HG03025 (cell line): ENCODE measurements at regions not wholly inside any gene's neighbourhood (a gene's known extent, or its start where the extent isn't known, plus 50 kb on each side); places are given as distances from the start of the nearest gene placed in this dataset.
"Not testable (repeated sequence)": the region's sequence is repeated elsewhere in the genome, so short reads cannot be mapped to it uniquely, and the experiment has no call there.

Experiments
- ATAC-seq: cut with Tn5 transposase; IDR thresholded peaks from one replicate; pipeline ENCODE4 v1.9.1; 2021; ENCODE audit warnings: mild to moderate bottlenecking, moderate library complexity; ENCODE audit not compliant: unreplicated experiment, low FRiP score

- not testable (repeated sequence) for ATAC-seq
Observed at GRCh38 chr2:89756616-89757015, 1065.1 kb downstream of the RPIA start.

DNA sequence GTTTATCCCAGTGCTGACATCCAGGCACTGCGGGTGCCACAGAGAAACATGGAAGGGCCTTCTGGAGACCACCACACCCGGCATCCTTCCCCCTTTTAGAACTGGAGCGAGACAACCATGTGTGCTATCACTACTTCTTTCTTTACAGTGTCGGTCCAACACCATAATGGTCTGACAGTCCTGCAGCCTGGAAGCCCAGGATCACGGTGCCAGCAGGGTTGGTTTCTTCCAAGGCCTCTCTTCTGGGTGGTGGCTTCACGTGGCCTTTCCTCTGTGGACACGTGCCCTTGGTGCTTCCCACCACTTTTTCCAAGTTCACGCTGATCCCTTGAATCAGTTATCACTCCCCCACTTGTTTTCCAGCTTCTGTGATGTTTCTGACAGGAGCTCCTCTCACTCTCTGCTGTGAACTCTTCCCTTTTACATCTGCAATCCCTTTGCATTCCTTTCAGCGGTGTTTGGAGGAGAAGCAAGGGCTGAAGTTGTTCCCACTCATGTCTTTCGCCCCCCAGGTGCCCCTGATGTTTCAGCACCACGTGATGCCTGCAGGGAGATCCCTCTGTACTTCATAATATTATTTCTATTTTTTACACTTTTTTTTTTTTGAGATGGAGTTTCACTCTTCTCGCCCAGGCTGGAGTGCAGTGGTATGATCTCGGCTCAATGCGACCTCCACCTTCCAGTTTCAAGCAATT is 1067.0 kb downstream of the RPIA start:
- ATAC-seq = not testable (repeated sequence)

GRCh38 chr2:89760762-89761161 is 1069.3 kb downstream of the RPIA start:
- not testable (repeated sequence) for ATAC-seq

DNA sequence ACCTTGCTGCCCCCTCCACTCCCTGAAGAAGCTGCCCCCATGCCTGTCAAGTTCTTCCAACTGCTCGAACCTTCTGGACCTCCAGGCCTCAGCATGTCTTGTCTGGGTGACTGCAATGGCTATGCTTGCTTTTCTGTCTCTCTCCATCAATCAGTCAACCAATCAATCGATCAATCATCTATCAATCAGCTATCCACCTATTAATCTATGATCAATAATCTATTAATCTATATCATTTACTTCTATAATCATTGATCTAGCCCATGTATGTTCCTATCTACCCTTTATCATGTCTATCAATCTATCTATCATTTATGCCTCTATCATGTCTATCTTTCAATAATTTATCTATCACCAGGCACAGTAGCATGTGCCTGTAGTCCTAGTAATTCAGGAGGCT is 1069.7 kb downstream of the RPIA start:
- ATAC-seq = not testable (repeated sequence)

GRCh38 chr2:89761863-89762262 is 1070.4 kb downstream of the RPIA start:
- ATAC-seq = not testable (repeated sequence)

DNA sequence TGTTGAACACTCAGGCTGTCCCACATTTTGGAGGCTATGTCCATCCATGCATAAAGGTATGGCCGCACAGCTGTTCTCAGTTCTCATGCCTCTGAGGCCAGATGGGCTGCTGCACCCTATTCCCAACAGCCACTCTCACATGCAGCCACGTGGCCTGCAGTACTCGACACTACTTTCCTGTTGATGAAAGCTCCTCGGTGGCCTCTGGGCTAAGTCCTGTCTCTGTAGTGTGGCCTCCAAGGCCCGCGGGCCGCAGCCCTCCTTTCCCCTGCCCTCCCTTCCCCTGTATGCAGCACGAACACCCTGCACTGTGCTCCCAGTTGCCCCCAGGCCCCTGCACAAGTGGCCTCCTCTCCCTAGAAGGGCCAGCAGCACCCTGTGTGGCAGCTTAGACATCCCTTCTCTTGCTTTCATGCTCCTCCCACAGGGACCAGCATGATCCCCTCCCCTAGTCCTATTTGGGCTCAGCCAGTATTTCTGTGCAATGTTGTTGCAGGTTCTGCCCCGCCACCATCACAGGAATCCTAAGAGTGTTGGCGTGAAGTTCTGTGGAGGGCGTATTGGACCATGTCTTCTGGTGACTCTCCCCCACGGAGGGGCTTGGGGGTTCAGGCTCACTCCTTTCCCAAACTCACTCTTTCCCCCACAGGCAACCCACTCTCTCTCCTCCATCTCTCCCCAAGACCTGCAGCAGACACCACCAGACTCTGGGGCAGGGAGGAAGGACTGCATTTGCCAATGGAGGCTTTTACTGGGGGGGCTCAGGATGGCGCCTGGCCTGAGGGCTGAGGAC is 1071.2 kb downstream of the RPIA start:
- not testable (repeated sequence) for ATAC-seq

DNA sequence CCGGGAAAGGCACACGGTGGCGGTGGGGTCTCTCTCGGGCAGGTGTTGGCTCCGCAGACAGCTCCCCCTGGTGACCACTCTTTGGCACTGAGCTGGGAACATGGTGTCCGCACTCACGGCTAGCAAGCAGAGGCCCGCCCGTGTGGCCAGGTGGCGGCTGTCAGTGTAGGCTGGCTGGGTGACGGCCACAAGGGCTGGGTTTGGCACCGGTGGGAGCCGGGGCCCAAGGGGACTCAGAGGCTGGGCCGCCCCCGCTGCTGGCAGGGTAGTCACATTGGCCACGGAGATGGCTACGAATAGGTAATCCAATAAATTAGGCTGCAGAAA is 1071.7 kb downstream of the RPIA start:
- no peak for ATAC-seq

DNA sequence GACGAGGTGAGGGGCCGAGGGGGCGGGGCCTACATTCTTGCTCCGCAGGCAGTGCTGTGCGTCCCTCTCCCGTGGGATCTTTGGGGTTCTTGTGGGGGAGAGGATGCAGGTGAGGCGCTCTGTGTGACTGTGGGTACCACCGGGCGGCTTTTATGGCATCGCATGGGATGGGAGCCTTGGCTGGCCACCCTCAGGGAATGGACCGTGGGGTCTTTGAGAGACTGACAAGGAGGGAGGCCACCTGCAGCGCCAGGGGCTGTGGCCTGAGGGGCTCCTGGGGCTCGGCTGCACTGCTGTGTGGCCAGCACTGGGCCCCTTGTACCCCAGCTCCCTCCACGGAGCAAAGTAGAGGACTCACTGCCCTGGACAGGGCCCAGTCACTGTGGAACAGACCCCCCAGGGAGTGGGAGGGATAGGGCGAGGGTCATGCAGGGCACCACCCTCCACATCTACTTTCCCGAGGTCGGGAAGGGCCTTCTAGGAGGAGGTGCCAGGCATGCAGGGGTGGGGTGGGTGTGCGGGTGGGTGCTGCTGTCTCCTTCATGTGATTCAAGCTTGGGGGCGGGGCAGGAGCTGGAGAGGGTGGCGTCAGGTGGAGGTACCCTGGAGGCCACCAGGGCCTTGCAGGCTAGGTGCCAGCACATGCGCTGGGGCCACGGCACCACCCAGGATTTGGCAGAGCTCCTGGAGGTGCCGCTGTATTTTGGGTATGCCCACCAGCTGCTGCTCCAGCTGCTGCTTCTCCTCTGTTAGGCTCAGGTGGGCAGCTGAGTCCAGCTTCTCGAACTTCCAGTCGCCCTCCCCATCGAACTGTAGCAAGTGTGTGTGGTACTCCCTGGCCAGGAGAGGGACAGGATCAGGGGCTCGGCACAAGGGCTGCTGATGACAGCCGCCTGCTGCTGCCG is 1072.4 kb downstream of the RPIA start:
- no peak for ATAC-seq

GRCh38 chr2:89764571-89765360 is 1073.3 kb downstream of the RPIA start:
- not testable (repeated sequence) for ATAC-seq

DNA sequence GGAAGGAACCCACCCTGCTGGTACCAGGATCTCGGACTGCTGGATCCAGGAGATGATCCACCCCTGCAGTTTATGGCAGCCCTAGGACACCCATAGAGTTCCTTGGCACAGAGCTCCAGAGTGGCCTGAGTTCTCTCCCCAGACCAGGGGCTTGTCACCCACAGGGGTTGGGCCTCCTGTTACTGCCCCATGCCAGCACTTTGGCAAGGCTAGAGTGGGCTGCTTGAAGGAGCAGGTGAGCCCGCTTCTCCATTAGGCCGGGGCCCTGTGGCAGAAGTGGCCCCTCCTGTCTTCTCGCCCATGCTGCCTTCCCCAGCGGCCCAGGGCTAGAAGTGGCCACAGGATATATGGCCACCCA is 1073.9 kb downstream of the RPIA start:
- not testable (repeated sequence) for ATAC-seq

DNA sequence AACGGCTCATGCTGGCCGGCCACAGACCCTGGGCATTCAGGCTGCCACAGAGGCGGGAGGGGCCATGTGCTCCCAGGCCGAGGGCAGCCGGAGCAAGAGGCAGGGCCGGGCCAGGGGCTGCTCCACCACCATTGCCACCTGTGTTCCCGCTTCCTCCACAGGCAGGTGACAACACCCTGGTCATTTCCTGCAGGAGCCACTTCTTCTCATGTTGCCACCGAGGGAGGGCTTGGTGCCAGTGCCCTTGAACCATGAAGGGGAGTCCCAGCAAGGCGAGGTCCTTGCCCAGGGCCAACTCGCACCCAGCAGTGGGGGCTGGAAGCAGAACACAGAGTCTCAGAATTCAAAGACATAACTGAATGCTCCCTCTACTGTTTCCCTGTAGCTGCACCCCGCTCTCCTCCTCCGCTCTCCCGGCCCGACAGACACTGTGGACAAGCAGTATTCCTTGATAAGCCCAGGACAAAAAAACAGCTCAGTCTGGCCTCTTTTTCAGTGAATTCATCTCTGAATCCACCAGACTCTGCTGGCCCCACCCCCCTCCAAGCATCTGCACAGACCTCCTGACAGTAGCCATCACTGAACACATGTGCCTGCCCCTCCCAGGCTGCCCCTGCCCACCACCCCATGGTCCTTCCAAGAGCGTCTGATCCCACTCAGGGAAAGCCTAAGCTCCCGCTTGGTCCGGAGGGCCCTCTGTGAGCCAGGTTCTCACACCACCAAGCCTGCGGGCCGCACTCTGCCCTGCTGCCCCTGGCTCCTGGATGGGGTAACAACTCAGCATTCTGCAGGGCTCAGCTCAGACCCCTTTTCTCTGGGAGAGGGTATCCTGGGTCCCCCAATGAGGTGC is 1074.9 kb downstream of the RPIA start:
- not testable (repeated sequence) for ATAC-seq

- ATAC-seq = not testable (repeated sequence)
Observed at GRCh38 chr2:89767058-89767457, 1075.6 kb downstream of the RPIA start.

- no peak for ATAC-seq
Observed at GRCh38 chr2:89767572-89768435, 1076.3 kb downstream of the RPIA start.

DNA sequence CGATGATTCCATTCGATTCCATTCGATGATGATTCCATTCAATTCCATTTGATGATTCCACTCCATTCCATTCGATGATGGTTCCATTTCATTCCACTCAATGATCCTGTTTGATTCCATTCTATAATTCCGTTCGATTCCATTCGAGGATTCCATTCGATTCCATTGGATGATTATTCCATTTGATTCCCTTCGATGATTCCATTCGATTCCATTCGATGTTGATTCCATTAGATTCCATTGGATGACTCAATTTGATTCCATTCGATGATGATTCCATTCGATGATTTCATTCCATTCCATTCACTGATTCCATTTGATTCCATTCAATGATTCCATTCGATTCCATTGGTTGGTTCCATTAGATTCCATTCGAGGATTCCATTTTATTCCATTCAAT is 1084.4 kb downstream of the RPIA start:
- no peak for ATAC-seq

DNA sequence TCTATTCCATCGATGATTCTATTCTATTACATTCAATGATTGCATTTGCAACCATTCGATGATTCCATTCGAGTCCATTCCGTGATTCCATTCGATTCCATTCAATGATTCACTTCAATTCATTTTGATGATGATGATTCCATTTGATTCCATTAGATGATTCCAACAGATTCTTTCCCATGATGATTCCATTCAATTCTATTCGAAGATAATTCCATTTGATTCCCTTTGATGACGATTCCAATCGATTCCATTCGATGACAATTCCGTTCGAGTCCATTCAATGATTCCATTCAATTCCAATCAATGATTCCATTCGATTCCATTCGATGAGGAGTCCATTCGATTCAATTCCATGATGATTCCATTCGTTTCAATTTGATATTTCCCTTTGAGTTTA is 1088.8 kb downstream of the RPIA start:
- ATAC-seq = no peak

GRCh38 chr2:89781962-89782361 is 1090.5 kb downstream of the RPIA start:
- ATAC-seq = no peak

GRCh38 chr2:89784960-89785359 is 1093.5 kb downstream of the RPIA start:
- no peak for ATAC-seq

DNA sequence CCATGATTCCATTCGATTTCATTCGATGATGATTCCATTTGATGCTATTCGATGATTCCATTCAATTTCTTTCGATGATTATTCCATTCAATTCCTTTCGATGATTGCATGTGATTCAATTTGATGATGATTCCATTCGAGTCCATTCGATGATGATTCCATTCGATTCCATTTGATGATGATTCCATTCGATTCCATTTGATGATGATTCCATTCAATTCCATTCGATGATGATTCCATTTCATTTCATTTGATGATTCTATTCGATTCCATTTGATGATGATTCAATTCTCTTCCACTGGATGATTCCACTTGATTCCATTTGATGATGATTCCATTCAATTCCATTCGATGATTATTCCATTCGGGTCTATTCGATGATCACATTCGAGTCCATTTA is 1094.1 kb downstream of the RPIA start:
- not testable (repeated sequence) for ATAC-seq
